Loucy (cell line): ENCODE measurements at regions not wholly inside any gene's neighbourhood (a gene's known extent, or its start where the extent isn't known, plus 50 kb on each side); places are given as distances from the start of the nearest gene placed in this dataset.

Experiments used
- H2AFZ ChIP-seq: fragments of 200-600 bp; sonication (generic); 2 replicates; pipeline ENCODE4 v1.6.0; 2016; ENCODE audit warnings: antibody characterized with exemption, mild to moderate bottlenecking, low read length, moderate library complexity
- H3F3A ChIP-seq: fragments of 200-600 bp; 2 replicates; pipeline ENCODE4 v1.6.0; 2016; ENCODE audit warnings: antibody characterized with exemption, low read depth, mild to moderate bottlenecking
- H3K27me3 ChIP-seq: fragments of 200-600 bp; sonication (generic); 2 replicates; pipeline ENCODE4 v1.6.1; 2014; ENCODE audit warnings: low read length, mild to moderate bottlenecking; ENCODE audit not compliant: insufficient read depth, poor library complexity, severe bottlenecking
- H3K36me3 ChIP-seq: fragments of 200-600 bp; sonication (generic); 2 replicates; pipeline ENCODE4 v1.6.1; 2016; ENCODE audit warnings: low read length; ENCODE audit not compliant: insufficient read depth
- H3K4me1 ChIP-seq: fragments of 200-600 bp; sonication (generic); 2 replicates; pipeline ENCODE4 v1.5.1; 2014; ENCODE audit warnings: low read length, mild to moderate bottlenecking; ENCODE audit not compliant: insufficient read depth, poor library complexity, severe bottlenecking
- H3K4me2 ChIP-seq: fragments of 200-600 bp; sonication (generic); 2 replicates; pipeline ENCODE4 v1.6.0; 2014; ENCODE audit warnings: antibody characterized with exemption, low read length, low read depth, mild to moderate bottlenecking; ENCODE audit not compliant: poor library complexity, severe bottlenecking
- H3K4me3 ChIP-seq: fragments of 200-600 bp; sonication (generic); 2 replicates; pipeline ENCODE4 v1.5.1; 2014; ENCODE audit warnings: low read length, mild to moderate bottlenecking, mixed read lengths; ENCODE audit not compliant: poor library complexity, severe bottlenecking
- H3K79me2 ChIP-seq: fragments of 200-600 bp; sonication (generic); 2 replicates; pipeline ENCODE4 v1.6.1; 2014; ENCODE audit warnings: low read length; ENCODE audit not compliant: insufficient read depth
- H3K9ac ChIP-seq: fragments of 200-600 bp; sonication (generic); 2 replicates; pipeline ENCODE4 v1.6.0; 2014; ENCODE audit warnings: mild to moderate bottlenecking, low read depth, low read length, moderate library complexity; ENCODE audit not compliant: poor library complexity, severe bottlenecking
- H3K9me2 ChIP-seq: fragments of 200-600 bp; sonication (generic); replicated peaks from 2 replicates; pipeline ENCODE4 v1.6.1; 2016; ENCODE audit warnings: low read depth, low read length, mixed read lengths
- H3K9me3 ChIP-seq: fragments of 200-600 bp; sonication (generic); 2 replicates; pipeline ENCODE4 v1.6.1; 2014; ENCODE audit warnings: mild to moderate bottlenecking, antibody characterized with exemption, low read length, low read depth; ENCODE audit not compliant: insufficient read depth
- H4K20me1 ChIP-seq: fragments of 200-600 bp; sonication (generic); 2 replicates; pipeline ENCODE4 v1.6.0; 2014; ENCODE audit warnings: antibody characterized with exemption, low read length, mild to moderate bottlenecking; ENCODE audit not compliant: insufficient read depth, poor library complexity, severe bottlenecking
- CTCF ChIP-seq: fragments of 200-600 bp; sonication (generic); conservative IDR thresholded peaks from 2 replicates; pipeline ENCODE4 v1.5.1; 2014; ENCODE audit warnings: mild to moderate bottlenecking, antibody characterized with exemption, low read length
- EZH2phosphoT487 ChIP-seq: fragments of 200-600 bp; IDR thresholded peaks from 2 replicates; pipeline ENCODE4 v1.6.1; 2018; ENCODE audit warnings: antibody characterized with exemption, mild to moderate bottlenecking, moderate library complexity, borderline replicate concordance

DNA sequence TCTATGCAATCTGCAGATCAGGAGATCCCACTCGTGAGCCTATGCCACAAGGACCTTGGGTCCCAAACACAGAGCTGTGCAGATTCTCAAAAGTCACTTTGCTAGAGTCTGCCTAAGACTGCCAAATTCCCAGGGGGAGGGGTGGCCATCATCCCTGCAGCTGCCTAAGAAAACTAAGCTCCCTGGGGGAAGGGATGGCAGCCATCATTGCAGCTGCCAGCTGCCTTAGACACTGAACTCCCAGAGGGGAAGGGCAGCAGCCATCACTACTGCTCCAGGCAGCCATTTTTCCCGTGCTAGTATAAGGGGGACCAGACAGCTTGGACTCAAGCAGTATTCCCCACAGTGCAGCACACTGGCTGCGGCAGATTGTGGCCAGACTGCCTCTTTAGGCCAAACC, 156.9 kb downstream of the NKX6-1 start:
- no peaks in the 10 kb centered on the region for H3K27me3 ChIP-seq

DNA sequence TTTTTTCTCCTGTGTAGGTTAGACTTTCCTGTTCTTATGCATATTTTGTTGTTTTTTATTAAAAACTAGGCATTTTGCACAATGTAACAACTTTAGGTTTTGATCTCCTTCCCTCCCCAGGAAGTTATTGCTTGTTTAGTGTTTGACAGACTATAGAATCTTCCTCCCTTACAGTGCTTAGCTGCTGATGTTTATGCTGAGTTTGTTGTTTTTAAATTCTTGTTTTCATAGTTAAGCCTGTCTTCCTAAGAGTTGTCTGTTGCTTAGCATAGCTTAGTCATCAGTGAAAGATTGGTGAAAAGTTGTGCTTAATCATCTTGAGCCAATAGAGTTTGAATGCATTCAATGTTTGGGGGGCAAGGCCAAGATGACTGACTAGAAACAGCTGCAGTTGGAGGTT, 157.5 kb downstream of the NKX6-1 start:
- Histone ChIP-seq H3K9me2 (no peaks in the 10 kb centered on the region), H3K36me3 (no peaks in the 10 kb centered on the region), H2AFZ (no peak overlapping the region), H3K4me2 (no peak overlapping the region), H4K20me1 (no peaks in the 10 kb centered on the region), H3K79me2 (no peaks in the 10 kb centered on the region), H3K4me1 (no peaks in the 10 kb centered on the region), H3F3A (no peaks in the 10 kb centered on the region), H3K9me3 (no peaks in the 10 kb centered on the region), H3K4me3 (no peak overlapping the region), H3K27me3 (no peaks in the 10 kb centered on the region), H3K9ac (no peak overlapping the region)
- no peak for TF ChIP-seq EZH2phosphoT487
- TF ChIP-seq CTCF, result no peak

More for the DNA sequence above, 156.9 kb downstream of the NKX6-1 start:
- Histone ChIP-seq H2AFZ (no peak overlapping the region), H3K4me2 (no peak overlapping the region), H3K36me3 (no peaks in the 10 kb centered on the region), H3F3A (no peaks in the 10 kb centered on the region), H3K9me2 (no peaks in the 10 kb centered on the region), H3K9me3 (no peaks in the 10 kb centered on the region), H4K20me1 (no peaks in the 10 kb centered on the region), H3K9ac (no peak overlapping the region), H3K4me3 (no peak overlapping the region), H3K79me2 (no peaks in the 10 kb centered on the region), H3K4me1 (no peaks in the 10 kb centered on the region)
- no peak for TF ChIP-seq CTCF

DNA sequence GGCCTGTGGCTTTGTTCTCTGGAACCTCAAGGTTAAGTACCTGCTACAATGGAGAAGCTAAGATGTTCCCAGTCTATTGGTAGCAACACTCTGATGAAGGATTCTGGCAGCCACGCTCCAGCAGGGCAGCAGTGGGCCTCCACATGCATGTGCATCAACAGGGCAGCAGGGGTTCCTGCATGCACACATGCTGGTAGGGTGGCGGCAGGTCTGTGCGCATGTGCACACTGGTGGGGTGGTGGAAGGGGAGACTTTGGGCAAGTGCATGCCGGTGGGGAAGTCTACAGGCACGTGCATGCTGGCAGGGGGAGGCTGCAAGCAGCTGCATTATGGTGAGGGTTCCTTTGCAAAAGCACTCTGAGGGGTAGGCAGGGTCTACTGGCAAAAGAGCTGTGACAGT, 160.7 kb downstream of the NKX6-1 start:
- H3K79me2 ChIP-seq, result no peaks in the 10 kb centered on the region
- H3K9me2 ChIP-seq, result no peaks in the 10 kb centered on the region
- H3K36me3 ChIP-seq, result no peaks in the 10 kb centered on the region
- no peaks in the 10 kb centered on the region for H3K9me3 ChIP-seq
- no peaks in the 10 kb centered on the region for H3F3A ChIP-seq
- no peak overlapping the region for H3K9ac ChIP-seq
- no peaks in the 10 kb centered on the region for H3K4me1 ChIP-seq
- no peaks in the 10 kb centered on the region for H4K20me1 ChIP-seq
- no peak overlapping the region for H3K4me2 ChIP-seq
- TF ChIP-seq EZH2phosphoT487 (no peak), CTCF (no peak)
- no peak overlapping the region for H3K4me3 ChIP-seq
- no peak overlapping the region for H2AFZ ChIP-seq
- H3K27me3 ChIP-seq, result no peaks in the 10 kb centered on the region
